SU-DHL-6 (cell line): ENCODE measurements at regions not wholly inside any gene's neighbourhood (a gene's known extent, or its start where the extent isn't known, plus 50 kb on each side); places are given as distances from the start of the nearest gene placed in this dataset.

Experiments
- EZH2phosphoT487 ChIP-seq: fragments of 200-600 bp; sonication (generic), shearing (Covaris generic); conservative IDR thresholded peaks from 2 replicates; pipeline ENCODE4 v1.6.1; 2018; ENCODE audit warnings: mild to moderate bottlenecking, antibody characterized with exemption, low read length, moderate library complexity, mixed read lengths
- TF ChIP-seq, protein P1 (sequence below): fragments of 200-600 bp; sonication (generic); IDR thresholded peaks from one replicate; pipeline ENCODE4 v1.5.1; 2017; ENCODE audit warnings: antibody characterized with exemption, mild to moderate bottlenecking, low read length, moderate library complexity; ENCODE audit not compliant: insufficient read depth, poor library complexity, severe bottlenecking

DNA sequence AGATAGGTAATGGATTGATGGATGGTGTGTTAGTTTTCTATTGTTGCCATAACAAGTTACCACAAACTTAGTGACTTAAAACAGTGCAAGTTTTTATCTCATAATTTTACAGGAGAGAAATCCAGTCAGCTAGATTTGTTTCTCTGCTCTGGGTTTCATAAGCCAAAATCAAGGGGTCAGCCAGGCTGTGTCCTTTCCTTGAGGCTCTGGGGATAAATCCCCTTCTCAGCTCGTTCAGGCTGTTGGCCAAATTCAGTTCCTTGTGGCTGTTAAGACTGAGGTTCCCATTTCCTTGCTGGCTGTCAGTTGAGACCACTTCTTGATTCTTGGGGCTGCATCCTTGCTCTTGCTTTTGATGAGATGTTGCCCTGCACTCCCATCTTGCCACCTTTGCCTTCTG, 204.9 kb upstream of the CDH13 start:
- TF ChIP-seq EZH2phosphoT487, result no peak
- TF ChIP-seq, protein P1, sequence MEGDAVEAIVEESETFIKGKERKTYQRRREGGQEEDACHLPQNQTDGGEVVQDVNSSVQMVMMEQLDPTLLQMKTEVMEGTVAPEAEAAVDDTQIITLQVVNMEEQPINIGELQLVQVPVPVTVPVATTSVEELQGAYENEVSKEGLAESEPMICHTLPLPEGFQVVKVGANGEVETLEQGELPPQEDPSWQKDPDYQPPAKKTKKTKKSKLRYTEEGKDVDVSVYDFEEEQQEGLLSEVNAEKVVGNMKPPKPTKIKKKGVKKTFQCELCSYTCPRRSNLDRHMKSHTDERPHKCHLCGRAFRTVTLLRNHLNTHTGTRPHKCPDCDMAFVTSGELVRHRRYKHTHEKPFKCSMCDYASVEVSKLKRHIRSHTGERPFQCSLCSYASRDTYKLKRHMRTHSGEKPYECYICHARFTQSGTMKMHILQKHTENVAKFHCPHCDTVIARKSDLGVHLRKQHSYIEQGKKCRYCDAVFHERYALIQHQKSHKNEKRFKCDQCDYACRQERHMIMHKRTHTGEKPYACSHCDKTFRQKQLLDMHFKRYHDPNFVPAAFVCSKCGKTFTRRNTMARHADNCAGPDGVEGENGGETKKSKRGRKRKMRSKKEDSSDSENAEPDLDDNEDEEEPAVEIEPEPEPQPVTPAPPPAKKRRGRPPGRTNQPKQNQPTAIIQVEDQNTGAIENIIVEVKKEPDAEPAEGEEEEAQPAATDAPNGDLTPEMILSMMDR, result no peak
